Spleen (tissue), 7 donors: ENCODE measurements at regions not wholly inside any gene's neighbourhood (a gene's known extent, or its start where the extent isn't known, plus 50 kb on each side); places are given as distances from the start of the nearest gene placed in this dataset.

Source experiments
- POLR2A ChIP-seq, 3 donors: fragments of 450-650 bp; IDR thresholded peaks; one replicate each; pipeline ENCODE4 v1.5.1; 2017; ENCODE audit warnings: antibody characterized with exemption in 3 of 3, mild to moderate bottlenecking in 1 of 3
- POLR2AphosphoS5 ChIP-seq, 3 donors: sonication (generic); formaldehyde crosslinking; IDR thresholded peaks; one replicate each; pipeline ENCODE4 v1.5.1; 2017; ENCODE audit warnings: antibody characterized with exemption in 3 of 3
- TF ChIP-seq, protein P1 (sequence below), 11 experiments: fragments of 200-600 bp in 7 of 11; fragments of 450-650 bp in 4 of 11; sonication (generic) in 4 of 11; IDR thresholded peaks in 8 of 11; conservative IDR thresholded peaks in 3 of 11; 1 replicate in 7 of 11; 2 replicates in 4 of 11; pipeline versions ENCODE4 v1.4.0 to v1.8.0; 2016 to 2021; ENCODE audit warnings: antibody characterized with exemption in 11 of 11, inconsistent platforms in 4 of 11, mild to moderate bottlenecking in 1 of 11
- donor health status: DM: no; HTN: no; CAD: no; lungs with moderate emphysema.
- donor health status: DM: no; HTN: no; CAD: no.
- donor health status: DM: no; HTN: no; CAD: no.

DNA sequence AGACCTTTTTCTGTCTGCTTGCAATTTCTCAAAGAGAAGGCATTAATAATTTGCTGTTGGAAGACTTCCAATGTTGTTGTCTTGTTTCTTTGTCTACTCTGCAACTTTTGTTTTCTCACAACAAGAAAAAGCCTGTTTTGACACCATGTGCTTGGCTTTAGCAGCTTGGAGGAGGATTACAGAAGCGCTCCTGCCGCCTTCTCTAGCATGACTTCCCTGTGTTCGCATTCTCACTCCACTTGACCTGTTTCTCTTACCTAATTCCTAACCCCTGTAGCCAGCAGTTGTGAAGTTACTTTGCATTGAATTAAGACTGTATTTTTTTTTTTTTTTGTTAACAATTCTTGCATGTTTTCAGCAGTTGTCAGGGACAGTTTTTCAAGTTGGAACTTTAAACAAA lies 235.3 kb upstream of the GOLIM4 start:
- TF ChIP-seq POLR2AphosphoS5 (IDR thresholded peaks at IDR 0.05), result no peak
- TF ChIP-seq, protein P1, sequence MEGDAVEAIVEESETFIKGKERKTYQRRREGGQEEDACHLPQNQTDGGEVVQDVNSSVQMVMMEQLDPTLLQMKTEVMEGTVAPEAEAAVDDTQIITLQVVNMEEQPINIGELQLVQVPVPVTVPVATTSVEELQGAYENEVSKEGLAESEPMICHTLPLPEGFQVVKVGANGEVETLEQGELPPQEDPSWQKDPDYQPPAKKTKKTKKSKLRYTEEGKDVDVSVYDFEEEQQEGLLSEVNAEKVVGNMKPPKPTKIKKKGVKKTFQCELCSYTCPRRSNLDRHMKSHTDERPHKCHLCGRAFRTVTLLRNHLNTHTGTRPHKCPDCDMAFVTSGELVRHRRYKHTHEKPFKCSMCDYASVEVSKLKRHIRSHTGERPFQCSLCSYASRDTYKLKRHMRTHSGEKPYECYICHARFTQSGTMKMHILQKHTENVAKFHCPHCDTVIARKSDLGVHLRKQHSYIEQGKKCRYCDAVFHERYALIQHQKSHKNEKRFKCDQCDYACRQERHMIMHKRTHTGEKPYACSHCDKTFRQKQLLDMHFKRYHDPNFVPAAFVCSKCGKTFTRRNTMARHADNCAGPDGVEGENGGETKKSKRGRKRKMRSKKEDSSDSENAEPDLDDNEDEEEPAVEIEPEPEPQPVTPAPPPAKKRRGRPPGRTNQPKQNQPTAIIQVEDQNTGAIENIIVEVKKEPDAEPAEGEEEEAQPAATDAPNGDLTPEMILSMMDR (IDR thresholded peaks at IDR 0.05 in 8 of 11, conservative IDR thresholded peaks at IDR 0.05 in 3 of 11), result no peak
- TF ChIP-seq POLR2A (IDR thresholded peaks at IDR 0.05), result no peak
